H1 (cell line): ENCODE measurements at regions not wholly inside any gene's neighbourhood (a gene's known extent, or its start where the extent isn't known, plus 50 kb on each side); places are given as distances from the start of the nearest gene placed in this dataset.

Source experiments
- CTCF ChIA-PET: fragments of 300-600 bp; sonication (Branson Sonifier 250); formaldehyde crosslinking; loops from one replicate; lab custom pipeline; 2021; ENCODE audit not compliant: partially characterized antibody; lab: Charles Lee
- POLR2A ChIA-PET: fragments of 300-600 bp; sonication (Branson Sonifier 250); formaldehyde crosslinking; loops from one replicate; lab custom pipeline; 2021; ENCODE audit warnings: inconsistent platforms; ENCODE audit not compliant: partially characterized antibody; lab: Charles Lee
- DNase-seq, 2 experiments: peaks; one replicate each; pipeline versions ENCODE4 v3.0.0 to v3.0.0-alpha.2; 2010 to 2022; ENCODE audit warnings: low spot score in 2 of 2, low read depth in 1 of 2, mixed read lengths in 1 of 2
- FAIRE-seq: peaks from 2 replicates; lab custom pipeline; 2011; peaks lifted over from hg19 to GRCh38; lab: Jason Lieb, UNC
- H2AFZ ChIP-seq: 2 replicates; pipeline ENCODE4 v1.8.1; 2012; ENCODE audit warnings: low read length, inconsistent platforms
- H2AK5ac ChIP-seq: 2 replicates; pipeline ENCODE4 v1.6.1; 2013; ENCODE audit warnings: low read depth, low read length
- H2BK120ac ChIP-seq: replicated peaks from 2 replicates; pipeline ENCODE3; 2013; ENCODE audit warnings: low read depth, low read length, inconsistent platforms
- H2BK12ac ChIP-seq: 2 replicates; pipeline ENCODE4 v1.6.1; 2013; ENCODE audit warnings: low read depth, low read length
- H2BK15ac ChIP-seq: 2 replicates; pipeline ENCODE4 v1.6.1; 2013; ENCODE audit warnings: low read length
- H2BK20ac ChIP-seq: 2 replicates; pipeline ENCODE4 v1.6.1; 2013; ENCODE audit warnings: low read length
- H2BK5ac ChIP-seq: 2 replicates; pipeline ENCODE4 v1.6.1; 2013; ENCODE audit warnings: low read depth, low read length
- H3K14ac ChIP-seq: 2 replicates; pipeline ENCODE4 v1.6.1; 2013; ENCODE audit warnings: inconsistent platforms; ENCODE audit not compliant: insufficient read length
- H3K18ac ChIP-seq: 2 replicates; pipeline ENCODE4 v1.6.1; 2013; ENCODE audit warnings: low read length; ENCODE audit errors: extremely low read depth
- H3K23ac ChIP-seq: 2 replicates; pipeline ENCODE4 v1.6.1; 2013; ENCODE audit warnings: inconsistent platforms; ENCODE audit not compliant: insufficient read length
- H3K23me2 ChIP-seq: 2 replicates; pipeline ENCODE4 v1.6.1; 2013; ENCODE audit warnings: low read depth, low read length
- H3K27ac ChIP-seq: 2 replicates; pipeline ENCODE4 v1.6.1; 2011; ENCODE audit warnings: low read depth, low read length, inconsistent platforms
- H3K27me3 ChIP-seq, 4 experiments: replicated peaks in 1 of 4; 1 replicate in 1 of 4; 2 replicates in 3 of 4; pipeline versions ENCODE4 v1.6.1 to v1.8.1; 2011 to 2013; ENCODE audit warnings: low read length in 3 of 4, mild to moderate bottlenecking in 3 of 4, inconsistent platforms in 2 of 4, mixed read lengths in 2 of 4, moderate library complexity in 1 of 4; ENCODE audit not compliant: control insufficient read depth in 3 of 4, insufficient read depth in 3 of 4; ENCODE audit errors: extremely low read depth in 1 of 4
- H3K36me3 ChIP-seq, 4 experiments: 2 replicates each; pipeline versions ENCODE4 v1.6.1 to v1.8.1; 2011 to 2013; ENCODE audit warnings: mild to moderate bottlenecking in 4 of 4, low read length in 3 of 4, moderate library complexity in 2 of 4, control low read depth in 1 of 4, inconsistent platforms in 1 of 4; ENCODE audit not compliant: insufficient read depth in 4 of 4, control insufficient read depth in 2 of 4
- H3K4ac ChIP-seq: replicated peaks from 2 replicates; pipeline ENCODE3; 2013; ENCODE audit warnings: low read length, low read depth, mixed read lengths, inconsistent platforms; ENCODE audit not compliant: insufficient read length
- H3K4me1 ChIP-seq, 4 experiments: replicated peaks in 1 of 4; 1 replicate in 1 of 4; 2 replicates in 3 of 4; pipeline versions ENCODE4 v1.6.1 to v1.8.1; 2011 to 2013; ENCODE audit warnings: low read length in 3 of 4, inconsistent platforms in 2 of 4, mixed read lengths in 1 of 4; ENCODE audit not compliant: insufficient read depth in 4 of 4, control insufficient read depth in 3 of 4
- H3K4me2 ChIP-seq, 2 experiments: 2 replicates each; pipeline versions ENCODE4 v1.6.1 to v1.8.1; 2011 to 2013; ENCODE audit warnings: low read depth in 2 of 2, low read length in 2 of 2, control low read depth in 1 of 2, inconsistent platforms in 1 of 2, mild to moderate bottlenecking in 1 of 2; ENCODE audit not compliant: insufficient read depth in 1 of 2
- H3K4me3 ChIP-seq, 4 experiments: fragments of 200-600, 300-600 bp in 1 of 4; sonication (generic), shearing (Covaris generic), sonication (Bioruptor Twin) in 1 of 4; 2 replicates each; pipeline versions ENCODE4 v1.5.1 to v1.8.1; 2011 to 2016; ENCODE audit warnings: low read length in 4 of 4, low read depth in 3 of 4, control low read depth in 2 of 4, inconsistent platforms in 2 of 4, mild to moderate bottlenecking in 2 of 4, mixed read lengths in 1 of 4, moderate library complexity in 1 of 4; ENCODE audit not compliant: insufficient read depth in 2 of 4; ENCODE audit errors: extremely low read depth in 1 of 4
- H3K56ac ChIP-seq: replicated peaks from 2 replicates; pipeline ENCODE3; 2013; ENCODE audit warnings: low read depth, mild to moderate bottlenecking, mixed read lengths, low read length, inconsistent platforms; ENCODE audit not compliant: insufficient read length
- H3K79me1 ChIP-seq: 2 replicates; pipeline ENCODE4 v1.6.1; 2013; ENCODE audit warnings: low read depth, low read length, control low read depth
- H3K79me2 ChIP-seq, 2 experiments: 2 replicates each; pipeline versions ENCODE4 v1.6.1 to v1.8.1; 2012 to 2013; ENCODE audit warnings: low read length in 2 of 2, mild to moderate bottlenecking in 2 of 2, inconsistent platforms in 1 of 2; ENCODE audit not compliant: insufficient read depth in 2 of 2, control insufficient read depth in 1 of 2
- H3K9ac ChIP-seq, 4 experiments: replicated peaks in 1 of 4; 1 replicate in 1 of 4; 2 replicates in 3 of 4; pipeline versions ENCODE4 v1.6.1 to v1.8.1; 2011 to 2013; ENCODE audit warnings: low read depth in 3 of 4, low read length in 3 of 4, control low read depth in 2 of 4, mild to moderate bottlenecking in 2 of 4, moderate library complexity in 2 of 4, inconsistent platforms in 1 of 4; ENCODE audit errors: extremely low read depth in 1 of 4
- H3K9me3 ChIP-seq, 2 experiments: 2 replicates each; pipeline versions ENCODE4 v1.6.1 to v1.8.1; 2012 to 2013; ENCODE audit warnings: mild to moderate bottlenecking in 2 of 2, moderate library complexity in 2 of 2, control low read depth in 1 of 2, inconsistent platforms in 1 of 2, low read depth in 1 of 2, low read length in 1 of 2, mixed read lengths in 1 of 2; ENCODE audit not compliant: insufficient read depth in 2 of 2
- H4K20me1 ChIP-seq, 2 experiments: replicated peaks in 1 of 2; 2 replicates each; pipeline versions ENCODE3 to v1.8.1; 2011 to 2013; ENCODE audit warnings: inconsistent platforms in 2 of 2, low read length in 2 of 2, mild to moderate bottlenecking in 1 of 2; ENCODE audit not compliant: insufficient read depth in 2 of 2, control insufficient read depth in 1 of 2
- H4K5ac ChIP-seq: 2 replicates; pipeline ENCODE4 v1.6.1; 2013; ENCODE audit warnings: low read length, low read depth, mixed read lengths, inconsistent platforms; ENCODE audit not compliant: insufficient read length
- H4K8ac ChIP-seq: 2 replicates; pipeline ENCODE4 v1.8.0; 2013; ENCODE audit warnings: mild to moderate bottlenecking, moderate library complexity, low read length, inconsistent platforms; ENCODE audit not compliant: insufficient read depth; ENCODE audit errors: extremely low read depth
- H4K91ac ChIP-seq: replicated peaks from 2 replicates; pipeline ENCODE3; 2013; ENCODE audit warnings: low read length, mixed read lengths, inconsistent platforms; ENCODE audit not compliant: insufficient read length
- ASH2L ChIP-seq: fragments of 200-600, 300-600 bp; sonication (generic); IDR thresholded peaks from one replicate; pipeline ENCODE4 v1.7.1; 2017; ENCODE audit warnings: low read length
- BRCA1 ChIP-seq: IDR thresholded peaks from 2 replicates; pipeline ENCODE4 v1.6.1; 2012; ENCODE audit warnings: low read depth, low read length, improper control_type of control experiment
- CTBP2 ChIP-seq: IDR thresholded peaks from 2 replicates; pipeline ENCODE4 v1.7.0; 2011; ENCODE audit warnings: borderline replicate concordance, mild to moderate bottlenecking, moderate library complexity, mixed read lengths, low read length; ENCODE audit not compliant: insufficient read depth, insufficient read length
- EP300 ChIP-seq, 2 experiments: IDR thresholded peaks; 1 replicate in 1 of 2; 2 replicates in 1 of 2; pipeline ENCODE4 v1.6.1; 2011 to 2012; ENCODE audit warnings: low read depth in 2 of 2, low read length in 2 of 2, mild to moderate bottlenecking in 2 of 2, borderline replicate concordance in 1 of 2, inconsistent platforms in 1 of 2, moderate library complexity in 1 of 2
- GTF2F1 ChIP-seq: IDR thresholded peaks from 2 replicates; pipeline ENCODE4 v1.6.1; 2012; ENCODE audit warnings: low read depth, low read length, improper control_type of control experiment, borderline replicate concordance
- HDAC6 ChIP-seq: IDR thresholded peaks from one replicate; pipeline ENCODE4 v1.7.1; 2012; ENCODE audit warnings: low read depth, mild to moderate bottlenecking, inconsistent platforms, low read length, moderate library complexity
- KDM4A ChIP-seq: IDR thresholded peaks from one replicate; pipeline ENCODE4 v1.7.1; 2012; ENCODE audit warnings: low read depth, mild to moderate bottlenecking, moderate library complexity, low read length, inconsistent platforms; ENCODE audit not compliant: severe bottlenecking
- NANOG ChIP-seq: IDR thresholded peaks from 2 replicates; pipeline ENCODE4 v1.6.1; 2011; ENCODE audit warnings: low read length, low read depth, mild to moderate bottlenecking, inconsistent platforms; ENCODE audit not compliant: insufficient read depth, poor library complexity, severe bottlenecking
- RNF2 ChIP-seq: fragments of 200-900, 300-1000 bp; sonication (generic); IDR thresholded peaks from 2 replicates; pipeline ENCODE4 v1.7.1; 2016; ENCODE audit warnings: borderline replicate concordance, low read depth, mild to moderate bottlenecking, antibody characterized with exemption, low read length; ENCODE audit not compliant: poor library complexity, severe bottlenecking; ENCODE audit errors: missing control alignments
- SRF ChIP-seq: IDR thresholded peaks from 2 replicates; pipeline ENCODE4 v1.6.1; 2011; ENCODE audit warnings: mild to moderate bottlenecking, low read depth, low read length, moderate library complexity
- SUZ12 ChIP-seq: fragments of 200-600 bp; sonication (generic); IDR thresholded peaks from 2 replicates; pipeline ENCODE4 v1.6.1; 2012; ENCODE audit warnings: mild to moderate bottlenecking, inconsistent platforms, low read length, moderate library complexity, mixed read lengths
- TCF12 ChIP-seq: IDR thresholded peaks from 2 replicates; pipeline ENCODE4 v1.6.1; 2011; ENCODE audit warnings: low read depth, mild to moderate bottlenecking, low read length
- WGBS, 2 experiments: shearing (Covaris generic) in 1 of 2; methylation state at CpG; one replicate each; pipeline versions ENCODE4 v1.1.6 to v1.1.7; 2013 to 2015; ENCODE audit warnings: low lambda C conversion rate in 2 of 2, mixed read lengths in 2 of 2, inconsistent platforms in 1 of 2, low coverage in 1 of 2, missing lambda C conversion rate in 1 of 2; ENCODE audit not compliant: insufficient replicate concordance in 2 of 2, insufficient coverage in 1 of 2, insufficient read length in 1 of 2; ENCODE audit errors: extremely low coverage in 1 of 2, missing lambda C conversion rate in 1 of 2; 5-methylcytosine and 5-hydroxymethylcytosine counted together

- no peak overlapping the region for H3K23ac ChIP-seq
- no peaks in the 10 kb centered on the region for H3K9me3 ChIP-seq
- H3K23me2 ChIP-seq = no peaks in the 10 kb centered on the region
- H2AFZ ChIP-seq = no peak overlapping the region
- H3K79me1 ChIP-seq = no peaks in the 10 kb centered on the region
- H3K79me2 ChIP-seq = no peaks in the 10 kb centered on the region
- DNase-seq (no peak), FAIRE-seq (no peak)
- H3K4me2 ChIP-seq = no peak overlapping the region
- H4K91ac ChIP-seq = no peak overlapping the region
- H3K4me3 ChIP-seq = no peak overlapping the region
- no peak overlapping the region for H2BK20ac ChIP-seq
- 91% methylated on average over 2 of the region's 2 CpGs; no CpG with 5 or more reads in 1 of the 2 experiments for WGBS, 2 experiments
- no peak overlapping the region for H2BK120ac ChIP-seq
- H3K9ac ChIP-seq = no peak overlapping the region
- no peak overlapping the region for H2BK5ac ChIP-seq
- H3K18ac ChIP-seq = no peak overlapping the region
- no peaks in the 10 kb centered on the region for H3K4me1 ChIP-seq
- no peak overlapping the region for H4K5ac ChIP-seq
- no peaks in the 10 kb centered on the region for H3K36me3 ChIP-seq
- no peak overlapping the region for H3K14ac ChIP-seq
- CTCF ChIA-PET = interaction anchor here (0.7 to 1.9 kb wide), 3 partner anchors 15 to 124 kb away, joined by 3 to 4 read pairs (median 3); no protein-coding TSS in a partner anchor
- H3K27ac ChIP-seq = no peak overlapping the region
- no peak overlapping the region for H3K4ac ChIP-seq
- H2BK15ac ChIP-seq = no peak overlapping the region
- no peak overlapping the region for H2BK12ac ChIP-seq
- H3K56ac ChIP-seq = no peak overlapping the region
- H2AK5ac ChIP-seq = no peak overlapping the region
- H4K8ac ChIP-seq = no peak overlapping the region
- no peaks in the 10 kb centered on the region for H4K20me1 ChIP-seq
- peaks cover 0 to 1% (median 0%) of the 10 kb centered on the region in 4 experiments; a peak in 1 of 7 replicates for H3K27me3 ChIP-seq
- POLR2A ChIA-PET = no interaction called here
- TF ChIP-seq BRCA1 = no peak
- no peak for TF ChIP-seq EP300 (IDR thresholded peaks at IDR 0.05; ENCODE audit: borderline replicate concordance in 1 of 2, low read depth in 2 of 2, low read length in 2 of 2)
- TF ChIP-seq GTF2F1 = no peak
- no peak for TF ChIP-seq SRF
- no peak for TF ChIP-seq NANOG
- no peak for TF ChIP-seq ASH2L
- TF ChIP-seq TCF12 = no peak
- no peak for TF ChIP-seq SUZ12
- no peak for TF ChIP-seq RNF2
- TF ChIP-seq HDAC6 = no peak
- no peak for TF ChIP-seq CTBP2
- TF ChIP-seq KDM4A = no peak
These were observed 86.5 kb upstream of the LEF1 start for GRCh38 chr4:108255203-108255747.
